Body of pancreas (tissue), 4 donors: ENCODE measurements at regions not wholly inside any gene's neighbourhood (a gene's known extent, or its start where the extent isn't known, plus 50 kb on each side); places are given as distances from the start of the nearest gene placed in this dataset.

Experiments
- CTCF ChIP-seq, 7 experiments: fragments of 450-650 bp in 4 of 7; fragments of 200-600 bp in 3 of 7; sonication (generic) in 3 of 7; IDR thresholded peaks; one replicate each; pipeline ENCODE4 v1.5.1; 2016 to 2019; ENCODE audit warnings: antibody characterized with exemption in 7 of 7
- POLR2A ChIP-seq, 3 donors: fragments of 450-650 bp; IDR thresholded peaks; one replicate each; pipeline ENCODE4 v1.6.1; 2016; ENCODE audit warnings: antibody characterized with exemption in 3 of 3, mild to moderate bottlenecking in 2 of 3

- no peak for TF ChIP-seq CTCF (IDR thresholded peaks at IDR 0.05)
- no peak for TF ChIP-seq POLR2A (IDR thresholded peaks at IDR 0.05)
These were observed 82.7 kb upstream of the SLC6A6 start for GRCh38 chr3:14319654-14320182.
